GM12878 (cell line): ENCODE measurements at regions not wholly inside any gene's neighbourhood (a gene's known extent, or its start where the extent isn't known, plus 50 kb on each side); places are given as distances from the start of the nearest gene placed in this dataset.
"Not testable (repeated sequence)": the region's sequence is repeated elsewhere in the genome, so short reads cannot be mapped to it uniquely, and the experiment has no call there.

Source experiments
- ATAC-seq: fragments of 200-7000 bp; cut with Tn5 transposase; 3 replicates; pipeline ENCODE4 v1.9.1; 2020; ENCODE audit warnings: mild to moderate bottlenecking, moderate library complexity
- BruUV-seq: library from RNA; stranded (reverse); fragments of 400-500 nt; replicated peaks from 2 replicates; lab custom pipeline; 2021; lab: Mats Ljungman, UMichigan
- CTCF ChIA-PET: fragments of 300-600 bp; sonication (Branson Sonifier 250); formaldehyde crosslinking; extraction: SDS; loops from one replicate; lab custom pipeline; 2021; ENCODE audit warnings: inconsistent platforms; lab: Yijun Ruan, JAX
- POLR2A ChIA-PET: fragments of 350-600 bp; formaldehyde crosslinking; extraction: SDS; loops from one replicate; lab custom pipeline; 2021; ENCODE audit warnings: inconsistent platforms; lab: Charles Lee
- RAD21 ChIA-PET: fragments of 300-600 bp; sonication (Branson Sonifier 250); formaldehyde crosslinking; loops from one replicate; lab custom pipeline; 2023; ENCODE audit warnings: antibody characterized with exemption; ENCODE audit not compliant: unreplicated experiment; lab: Charles Lee
- SMC1A ChIA-PET: fragments of 300-600 bp; sonication (Branson Sonifier 250); formaldehyde crosslinking; loops from one replicate; lab custom pipeline; 2023; ENCODE audit not compliant: unreplicated experiment, uncharacterized antibody; lab: Charles Lee
- DNase-seq: peaks from one replicate; pipeline ENCODE4 v3.0.0-alpha.2; 2011; ENCODE audit warnings: low read depth, low spot score
- FAIRE-seq: peaks from 3 replicates; lab custom pipeline; 2011; peaks lifted over from hg19 to GRCh38; lab: Jason Lieb, UNC
- H2AFZ ChIP-seq: 2 replicates; pipeline ENCODE4 v1.6.0; 2011; ENCODE audit warnings: low read depth, low read length, control low read depth; ENCODE audit not compliant: control insufficient read depth
- H3K27ac ChIP-seq: 2 replicates; pipeline ENCODE4 v1.5.1; 2011; ENCODE audit warnings: control low read depth; ENCODE audit not compliant: control insufficient read depth, insufficient read depth
- H3K27me3 ChIP-seq, 2 experiments: replicated peaks in 1 of 2; 2 replicates each; pipeline versions ENCODE4 v1.6.0 to v1.6.1; 2011; ENCODE audit warnings: low read length in 1 of 2; ENCODE audit not compliant: control insufficient read depth in 2 of 2, insufficient read depth in 2 of 2
- H3K36me3 ChIP-seq, 2 experiments: 2 replicates each; pipeline ENCODE4 v1.5.1; 2011; ENCODE audit warnings: low read length in 1 of 2; ENCODE audit not compliant: control insufficient read depth in 2 of 2, insufficient read depth in 2 of 2
- H3K4me1 ChIP-seq: 2 replicates; pipeline ENCODE4 v1.6.1; 2011; ENCODE audit warnings: mild to moderate bottlenecking, low read length, moderate library complexity, mixed read lengths; ENCODE audit not compliant: control insufficient read depth, insufficient read depth
- H3K4me2 ChIP-seq: 2 replicates; pipeline ENCODE4 v1.6.0; 2011; ENCODE audit warnings: control low read depth; ENCODE audit not compliant: control insufficient read depth, insufficient read depth
- H3K4me3 ChIP-seq: fragments of 200-600 bp; sonication (generic); 2 replicates; pipeline ENCODE4 v1.5.1; 2016
- H3K79me2 ChIP-seq: 2 replicates; pipeline ENCODE4 v1.6.0; 2011; ENCODE audit warnings: low read length; ENCODE audit not compliant: control insufficient read depth, insufficient read depth
- H3K9ac ChIP-seq: 2 replicates; pipeline ENCODE4 v1.8.0; 2011; ENCODE audit warnings: low read length, control low read depth, mixed read lengths; ENCODE audit not compliant: control insufficient read depth, insufficient read depth
- H3K9me3 ChIP-seq: replicated peaks from 3 replicates; pipeline ENCODE4 v1.5.1; 2011; ENCODE audit warnings: mild to moderate bottlenecking, low read length; ENCODE audit not compliant: control insufficient read depth, insufficient read depth
- H4K20me1 ChIP-seq: 2 replicates; pipeline ENCODE4 v1.6.0; 2011; ENCODE audit not compliant: control insufficient read depth, insufficient read depth
- GABPA ChIP-seq: IDR thresholded peaks from 2 replicates; pipeline ENCODE4 v1.6.1; 2014; ENCODE audit warnings: antibody characterized with exemption, low read depth, mild to moderate bottlenecking, inconsistent platforms
- WGBS: methylation state at CpG from one replicate; pipeline ENCODE4 v1.1.6; 2016; ENCODE audit warnings: low lambda C conversion rate; ENCODE audit not compliant: insufficient replicate concordance, insufficient coverage; ENCODE audit errors: missing lambda C conversion rate; 5-methylcytosine and 5-hydroxymethylcytosine counted together
- in situ Hi-C: fragments of 300-500 bp; cut with MboI; formaldehyde crosslinking; loops from 9 replicates; pipeline ENCODE4 v1.14.3; 2018; ENCODE audit warnings: mixed read lengths
- intact Hi-C: fragments of 100-400 bp; cut with micrococcal nuclease; formaldehyde crosslinking; loops from one replicate; pipeline ENCODE4 v1.14.2; 2022; ENCODE audit not compliant: unreplicated experiment
- TF ChIP-seq, protein P1 (sequence below): fragments of 450-650 bp; IDR thresholded peaks from 2 replicates; pipeline ENCODE4 v1.6.1; 2018; ENCODE audit warnings: mild to moderate bottlenecking, low read depth, moderate library complexity; ENCODE audit not compliant: partially characterized antibody
- TF ChIP-seq, protein P2 (sequence below): fragments of 450-650 bp; IDR thresholded peaks from 2 replicates; pipeline ENCODE4 v1.6.1; 2017; ENCODE audit warnings: mild to moderate bottlenecking, moderate library complexity
- TF ChIP-seq, protein P3 (sequence below): fragments of 450-650 bp; IDR thresholded peaks from 2 replicates; pipeline ENCODE4 v1.6.1; 2017; ENCODE audit warnings: mild to moderate bottlenecking, low read depth, inconsistent platforms; ENCODE audit not compliant: poor library complexity, severe bottlenecking

DNA sequence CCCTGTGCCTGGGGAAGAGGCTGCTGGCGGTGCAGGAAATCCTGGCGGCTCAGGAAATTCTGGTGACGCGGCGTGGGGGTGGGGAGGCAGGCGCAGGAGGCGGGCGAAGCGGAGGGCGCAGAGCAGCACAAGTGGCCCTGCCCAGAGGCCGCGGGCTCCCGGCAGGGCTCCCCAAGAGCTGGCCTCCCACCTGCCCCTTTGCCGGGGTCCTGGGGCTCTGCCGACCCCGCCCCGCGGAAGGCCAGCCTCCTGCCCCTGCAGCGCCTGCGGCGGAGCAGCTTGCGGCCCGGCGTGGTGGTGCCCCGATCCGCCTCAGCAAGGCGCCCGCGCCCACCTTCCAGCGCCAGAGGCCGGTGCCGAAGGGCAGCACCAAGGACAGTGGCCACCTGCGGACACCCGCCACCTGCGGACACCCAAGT lies 100.2 kb upstream of the OR4C13 start (continued):
- TF ChIP-seq, protein P1, sequence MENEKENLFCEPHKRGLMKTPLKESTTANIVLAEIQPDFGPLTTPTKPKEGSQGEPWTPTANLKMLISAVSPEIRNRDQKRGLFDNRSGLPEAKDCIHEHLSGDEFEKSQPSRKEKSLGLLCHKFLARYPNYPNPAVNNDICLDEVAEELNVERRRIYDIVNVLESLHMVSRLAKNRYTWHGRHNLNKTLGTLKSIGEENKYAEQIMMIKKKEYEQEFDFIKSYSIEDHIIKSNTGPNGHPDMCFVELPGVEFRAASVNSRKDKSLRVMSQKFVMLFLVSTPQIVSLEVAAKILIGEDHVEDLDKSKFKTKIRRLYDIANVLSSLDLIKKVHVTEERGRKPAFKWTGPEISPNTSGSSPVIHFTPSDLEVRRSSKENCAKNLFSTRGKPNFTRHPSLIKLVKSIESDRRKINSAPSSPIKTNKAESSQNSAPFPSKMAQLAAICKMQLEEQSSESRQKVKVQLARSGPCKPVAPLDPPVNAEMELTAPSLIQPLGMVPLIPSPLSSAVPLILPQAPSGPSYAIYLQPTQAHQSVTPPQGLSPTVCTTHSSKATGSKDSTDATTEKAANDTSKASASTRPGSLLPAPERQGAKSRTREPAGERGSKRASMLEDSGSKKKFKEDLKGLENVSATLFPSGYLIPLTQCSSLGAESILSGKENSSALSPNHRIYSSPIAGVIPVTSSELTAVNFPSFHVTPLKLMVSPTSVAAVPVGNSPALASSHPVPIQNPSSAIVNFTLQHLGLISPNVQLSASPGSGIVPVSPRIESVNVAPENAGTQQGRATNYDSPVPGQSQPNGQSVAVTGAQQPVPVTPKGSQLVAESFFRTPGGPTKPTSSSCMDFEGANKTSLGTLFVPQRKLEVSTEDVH = no peak
- TF ChIP-seq, protein P2, sequence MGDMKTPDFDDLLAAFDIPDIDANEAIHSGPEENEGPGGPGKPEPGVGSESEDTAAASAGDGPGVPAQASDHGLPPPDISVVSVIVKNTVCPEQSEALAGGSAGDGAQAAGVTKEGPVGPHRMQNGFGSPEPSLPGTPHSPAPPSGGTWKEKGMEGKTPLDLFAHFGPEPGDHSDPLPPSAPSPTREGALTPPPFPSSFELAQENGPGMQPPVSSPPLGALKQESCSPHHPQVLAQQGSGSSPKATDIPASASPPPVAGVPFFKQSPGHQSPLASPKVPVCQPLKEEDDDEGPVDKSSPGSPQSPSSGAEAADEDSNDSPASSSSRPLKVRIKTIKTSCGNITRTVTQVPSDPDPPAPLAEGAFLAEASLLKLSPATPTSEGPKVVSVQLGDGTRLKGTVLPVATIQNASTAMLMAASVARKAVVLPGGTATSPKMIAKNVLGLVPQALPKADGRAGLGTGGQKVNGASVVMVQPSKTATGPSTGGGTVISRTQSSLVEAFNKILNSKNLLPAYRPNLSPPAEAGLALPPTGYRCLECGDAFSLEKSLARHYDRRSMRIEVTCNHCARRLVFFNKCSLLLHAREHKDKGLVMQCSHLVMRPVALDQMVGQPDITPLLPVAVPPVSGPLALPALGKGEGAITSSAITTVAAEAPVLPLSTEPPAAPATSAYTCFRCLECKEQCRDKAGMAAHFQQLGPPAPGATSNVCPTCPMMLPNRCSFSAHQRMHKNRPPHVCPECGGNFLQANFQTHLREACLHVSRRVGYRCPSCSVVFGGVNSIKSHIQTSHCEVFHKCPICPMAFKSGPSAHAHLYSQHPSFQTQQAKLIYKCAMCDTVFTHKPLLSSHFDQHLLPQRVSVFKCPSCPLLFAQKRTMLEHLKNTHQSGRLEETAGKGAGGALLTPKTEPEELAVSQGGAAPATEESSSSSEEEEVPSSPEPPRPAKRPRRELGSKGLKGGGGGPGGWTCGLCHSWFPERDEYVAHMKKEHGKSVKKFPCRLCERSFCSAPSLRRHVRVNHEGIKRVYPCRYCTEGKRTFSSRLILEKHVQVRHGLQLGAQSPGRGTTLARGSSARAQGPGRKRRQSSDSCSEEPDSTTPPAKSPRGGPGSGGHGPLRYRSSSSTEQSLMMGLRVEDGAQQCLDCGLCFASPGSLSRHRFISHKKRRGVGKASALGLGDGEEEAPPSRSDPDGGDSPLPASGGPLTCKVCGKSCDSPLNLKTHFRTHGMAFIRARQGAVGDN = no peak
- TF ChIP-seq, protein P3, sequence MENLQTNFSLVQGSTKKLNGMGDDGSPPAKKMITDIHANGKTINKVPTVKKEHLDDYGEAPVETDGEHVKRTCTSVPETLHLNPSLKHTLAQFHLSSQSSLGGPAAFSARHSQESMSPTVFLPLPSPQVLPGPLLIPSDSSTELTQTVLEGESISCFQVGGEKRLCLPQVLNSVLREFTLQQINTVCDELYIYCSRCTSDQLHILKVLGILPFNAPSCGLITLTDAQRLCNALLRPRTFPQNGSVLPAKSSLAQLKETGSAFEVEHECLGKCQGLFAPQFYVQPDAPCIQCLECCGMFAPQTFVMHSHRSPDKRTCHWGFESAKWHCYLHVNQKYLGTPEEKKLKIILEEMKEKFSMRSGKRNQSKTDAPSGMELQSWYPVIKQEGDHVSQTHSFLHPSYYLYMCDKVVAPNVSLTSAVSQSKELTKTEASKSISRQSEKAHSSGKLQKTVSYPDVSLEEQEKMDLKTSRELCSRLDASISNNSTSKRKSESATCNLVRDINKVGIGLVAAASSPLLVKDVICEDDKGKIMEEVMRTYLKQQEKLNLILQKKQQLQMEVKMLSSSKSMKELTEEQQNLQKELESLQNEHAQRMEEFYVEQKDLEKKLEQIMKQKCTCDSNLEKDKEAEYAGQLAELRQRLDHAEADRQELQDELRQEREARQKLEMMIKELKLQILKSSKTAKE = no peak
- TF ChIP-seq GABPA = no peak

DNA sequence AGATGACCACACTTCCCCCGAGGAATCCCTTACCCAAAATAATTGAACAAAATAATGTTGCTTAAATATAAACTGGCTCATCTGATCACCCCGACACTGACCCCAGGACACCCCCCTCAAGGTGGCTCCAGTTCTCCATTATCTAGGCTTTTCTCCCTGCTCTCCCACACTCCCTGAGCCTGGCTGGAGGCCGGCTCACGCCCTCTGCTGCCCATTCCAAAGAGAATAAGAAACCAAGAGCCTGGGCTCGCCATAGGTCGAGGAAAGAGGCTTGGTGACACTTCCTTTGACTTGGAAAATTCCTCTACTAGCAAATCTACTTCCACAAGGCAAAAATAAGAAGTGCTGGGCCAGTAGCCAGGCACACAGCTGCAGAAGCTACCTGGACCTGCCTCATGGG lies 63.3 kb upstream of the OR4C13 start:
- H3K4me3 ChIP-seq, POLR2A ChIA-PET, DNase-seq, H4K20me1 ChIP-seq, intact Hi-C loops, ATAC-seq, RAD21 ChIA-PET, H2AFZ ChIP-seq, H3K9me3 ChIP-seq, H3K36me3 ChIP-seq, H3K27ac ChIP-seq, FAIRE-seq, H3K9ac ChIP-seq, CTCF ChIA-PET, H3K4me2 ChIP-seq, in situ Hi-C loops, H3K27me3 ChIP-seq, H3K4me1 ChIP-seq, BruUV-seq, H3K79me2 ChIP-seq, SMC1A ChIA-PET: not testable (repeated sequence)
- 11% methylated on average over 6 of the region's 6 CpGs for WGBS

DNA sequence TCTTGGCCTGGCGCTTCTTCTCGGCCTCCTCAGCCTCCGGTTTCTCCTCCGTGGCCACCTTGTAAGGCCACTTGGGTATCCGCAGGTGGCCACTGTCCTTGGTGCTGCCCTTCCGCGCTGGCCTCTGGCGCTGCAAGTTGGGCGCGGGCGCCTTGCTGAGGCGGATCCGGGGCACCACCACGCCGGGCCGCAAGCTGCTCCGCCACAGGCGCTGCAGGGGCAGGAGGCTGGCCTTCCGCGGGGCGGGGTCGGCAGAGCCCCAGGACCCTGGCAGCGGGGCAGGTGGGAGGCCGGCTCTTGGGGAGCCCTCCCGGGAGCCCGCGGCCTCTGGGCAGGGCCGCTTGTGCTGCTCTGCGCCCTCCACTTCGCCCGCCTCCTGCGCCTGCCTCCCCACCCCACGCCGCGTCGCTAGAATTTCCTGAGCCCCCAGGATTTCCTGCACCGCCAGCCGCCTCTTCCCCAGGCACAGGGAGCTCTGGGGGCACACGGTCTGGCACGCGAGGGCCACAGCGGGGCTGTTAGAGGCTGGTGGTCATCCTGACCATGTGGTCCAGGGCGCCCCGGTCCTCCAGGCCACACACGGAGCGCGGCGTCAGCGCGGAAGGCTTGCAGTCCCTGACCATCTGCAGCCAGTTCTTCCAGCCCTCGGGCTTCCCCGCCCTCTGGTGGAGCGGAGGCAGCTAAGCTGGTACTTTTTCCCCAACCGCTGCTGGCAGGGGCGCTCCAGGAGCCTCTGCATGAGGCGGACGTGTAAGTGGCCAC lies 60.1 kb upstream of the OR4C13 start:
- in situ Hi-C loops, SMC1A ChIA-PET, H2AFZ ChIP-seq, BruUV-seq, H3K4me1 ChIP-seq, H3K79me2 ChIP-seq, H3K27ac ChIP-seq, intact Hi-C loops, RAD21 ChIA-PET, H4K20me1 ChIP-seq, H3K27me3 ChIP-seq, H3K4me3 ChIP-seq, H3K36me3 ChIP-seq, ATAC-seq, FAIRE-seq, H3K9ac ChIP-seq, H3K9me3 ChIP-seq, DNase-seq, POLR2A ChIA-PET, H3K4me2 ChIP-seq: not testable (repeated sequence)
- 72% methylated on average over 47 of the region's 57 CpGs for WGBS
- CTCF ChIA-PET = interaction anchor here (0.6 kb wide), 1 partner anchor 44 kb away, joined by 3 read pairs; no protein-coding TSS in a partner anchor
